ENCODE measurements at regions not wholly inside any gene's neighbourhood (a gene's known extent, or its start where the extent isn't known, plus 50 kb on each side); places are given as distances from the start of the nearest gene placed in this dataset.

DNA sequence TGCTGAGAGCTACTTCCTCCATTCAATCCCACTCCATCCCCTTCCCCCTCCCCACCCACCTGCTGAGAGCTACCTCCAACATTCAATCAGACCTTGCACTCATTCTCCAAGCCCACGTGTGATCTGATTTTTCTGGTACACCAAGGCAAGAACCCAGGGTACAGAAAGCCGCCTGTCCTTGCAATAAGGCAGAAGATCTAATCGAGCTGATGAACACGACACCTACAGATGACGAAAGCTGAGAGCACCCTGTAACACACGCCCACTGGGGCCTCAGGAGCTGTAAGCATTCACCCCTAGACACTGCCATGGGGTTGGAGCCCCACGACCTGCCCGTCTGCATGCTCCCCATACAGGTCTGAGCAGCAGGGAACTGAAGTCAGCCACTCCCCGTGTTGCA is 58.3 kb downstream of the TRIML1 start:
- no peaks in the 10 kb centered on the region for H3K9me3 Mint-ChIP-seq (ENCODE audit: low read depth)
- H3K4me3 Mint-ChIP-seq (ENCODE audit: low read depth), result no peak overlapping the region
- H3K27ac Mint-ChIP-seq, result no peak overlapping the region
- TF ChIP-seq, protein P1, sequence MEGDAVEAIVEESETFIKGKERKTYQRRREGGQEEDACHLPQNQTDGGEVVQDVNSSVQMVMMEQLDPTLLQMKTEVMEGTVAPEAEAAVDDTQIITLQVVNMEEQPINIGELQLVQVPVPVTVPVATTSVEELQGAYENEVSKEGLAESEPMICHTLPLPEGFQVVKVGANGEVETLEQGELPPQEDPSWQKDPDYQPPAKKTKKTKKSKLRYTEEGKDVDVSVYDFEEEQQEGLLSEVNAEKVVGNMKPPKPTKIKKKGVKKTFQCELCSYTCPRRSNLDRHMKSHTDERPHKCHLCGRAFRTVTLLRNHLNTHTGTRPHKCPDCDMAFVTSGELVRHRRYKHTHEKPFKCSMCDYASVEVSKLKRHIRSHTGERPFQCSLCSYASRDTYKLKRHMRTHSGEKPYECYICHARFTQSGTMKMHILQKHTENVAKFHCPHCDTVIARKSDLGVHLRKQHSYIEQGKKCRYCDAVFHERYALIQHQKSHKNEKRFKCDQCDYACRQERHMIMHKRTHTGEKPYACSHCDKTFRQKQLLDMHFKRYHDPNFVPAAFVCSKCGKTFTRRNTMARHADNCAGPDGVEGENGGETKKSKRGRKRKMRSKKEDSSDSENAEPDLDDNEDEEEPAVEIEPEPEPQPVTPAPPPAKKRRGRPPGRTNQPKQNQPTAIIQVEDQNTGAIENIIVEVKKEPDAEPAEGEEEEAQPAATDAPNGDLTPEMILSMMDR (IDR thresholded peaks at IDR 0.05; ENCODE audit: unreplicated experiment), result no peak
- peaks cover 6% of the 10 kb centered on the region for H3K4me1 Mint-ChIP-seq (ENCODE audit: low read depth)
- no peak for DNase-seq (ENCODE audit: low spot score, unreplicated experiment)
- H3K27me3 Mint-ChIP-seq, result no peaks in the 10 kb centered on the region
- H3K36me3 Mint-ChIP-seq (ENCODE audit: insufficient read depth), result no peaks in the 10 kb centered on the region

DNA sequence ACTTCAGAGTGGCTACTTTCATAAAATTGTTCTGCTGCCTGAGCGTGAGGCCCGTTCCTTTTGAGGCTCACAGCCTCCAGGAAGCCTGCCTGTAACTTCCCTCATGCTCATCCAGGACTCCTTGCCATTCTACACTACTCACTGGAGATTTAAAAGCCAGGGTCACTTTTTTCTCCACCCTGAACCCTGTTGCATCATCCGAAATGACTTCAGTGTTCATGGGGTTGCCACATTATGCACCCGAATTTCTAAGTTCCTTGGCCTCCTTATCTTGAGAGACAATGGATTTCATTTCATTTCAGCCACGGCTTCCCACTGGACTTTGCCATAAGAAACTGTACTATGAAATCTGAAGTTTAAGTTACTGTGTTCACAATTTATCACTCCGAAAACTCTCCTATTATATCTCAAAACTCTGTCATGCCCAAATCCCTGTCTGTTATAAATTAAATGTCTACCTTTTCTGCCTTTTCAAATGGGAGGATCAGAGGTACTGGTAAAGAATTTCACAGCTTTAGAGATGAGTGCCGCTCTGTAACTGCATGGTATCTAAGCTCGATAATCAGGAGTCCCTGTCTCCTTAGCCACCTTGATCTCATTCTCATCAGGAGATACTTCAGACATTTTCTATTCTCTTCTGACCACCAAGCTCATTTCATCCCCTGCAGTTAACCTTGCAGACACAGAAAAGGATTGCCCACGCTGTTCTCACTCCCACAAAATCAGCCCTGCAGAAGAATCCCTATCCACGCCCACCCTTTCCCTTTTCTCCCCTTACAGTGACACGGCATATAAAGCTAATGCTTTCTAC is 59.9 kb downstream of the TRIML1 start:
- peaks cover 6% of the 10 kb centered on the region for H3K4me1 Mint-ChIP-seq (ENCODE audit: low read depth)
- no peak overlapping the region for H3K4me3 Mint-ChIP-seq (ENCODE audit: low read depth)
- no peak overlapping the region for H3K27ac Mint-ChIP-seq
- H3K9me3 Mint-ChIP-seq (ENCODE audit: low read depth), result no peaks in the 10 kb centered on the region
- DNase-seq (ENCODE audit: low spot score, unreplicated experiment), result no peak
- TF ChIP-seq, protein P1 (IDR thresholded peaks at IDR 0.05; ENCODE audit: unreplicated experiment), result no peak
- H3K27me3 Mint-ChIP-seq, result no peaks in the 10 kb centered on the region
- H3K36me3 Mint-ChIP-seq (ENCODE audit: insufficient read depth), result no peaks in the 10 kb centered on the region

DNA sequence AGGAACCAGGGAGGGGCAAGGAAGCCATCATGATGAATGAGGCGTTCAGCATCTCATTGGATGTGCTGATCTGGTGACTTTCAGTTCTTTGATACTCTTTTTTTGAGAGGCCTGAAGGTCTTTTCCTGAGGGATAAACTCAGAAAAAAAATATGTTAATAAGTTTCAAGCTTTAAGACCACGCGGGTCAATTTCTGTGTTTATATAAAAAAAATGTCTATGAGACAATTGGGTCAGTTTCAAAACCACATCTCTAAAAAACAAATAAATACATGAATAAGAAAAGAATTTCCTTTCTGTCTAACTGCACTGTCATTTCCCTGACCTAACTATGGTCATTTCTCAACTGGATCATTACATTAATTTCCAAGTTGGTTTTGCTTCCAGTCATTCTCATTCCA is 62.6 kb downstream of the TRIML1 start:
- TF ChIP-seq, protein P1 (IDR thresholded peaks at IDR 0.05; ENCODE audit: unreplicated experiment), result no peak
- Mint-ChIP-seq H3K27ac (no peak overlapping the region), H3K27me3 (no peaks in the 10 kb centered on the region), H3K4me1 (ENCODE audit: low read depth) (peaks cover 3% of the 10 kb centered on the region), H3K36me3 (ENCODE audit: insufficient read depth) (no peaks in the 10 kb centered on the region), H3K9me3 (ENCODE audit: low read depth) (no peaks in the 10 kb centered on the region), H3K4me3 (ENCODE audit: low read depth) (no peak overlapping the region)
- no peak for DNase-seq (ENCODE audit: low spot score, unreplicated experiment)

- TF ChIP-seq, protein P1 (IDR thresholded peaks at IDR 0.05; ENCODE audit: unreplicated experiment), result no peak
- no peak for DNase-seq (ENCODE audit: low spot score, unreplicated experiment)
- Mint-ChIP-seq H3K4me3 (ENCODE audit: low read depth) (no peak overlapping the region), H3K27ac (no peak overlapping the region), H3K36me3 (ENCODE audit: insufficient read depth) (no peaks in the 10 kb centered on the region), H3K4me1 (ENCODE audit: low read depth) (peaks cover 3% of the 10 kb centered on the region), H3K27me3 (no peaks in the 10 kb centered on the region), H3K9me3 (ENCODE audit: low read depth) (no peaks in the 10 kb centered on the region)
Observed at GRCh38 chr4:188206783-188207182, 67.5 kb downstream of the TRIML1 start.

DNA sequence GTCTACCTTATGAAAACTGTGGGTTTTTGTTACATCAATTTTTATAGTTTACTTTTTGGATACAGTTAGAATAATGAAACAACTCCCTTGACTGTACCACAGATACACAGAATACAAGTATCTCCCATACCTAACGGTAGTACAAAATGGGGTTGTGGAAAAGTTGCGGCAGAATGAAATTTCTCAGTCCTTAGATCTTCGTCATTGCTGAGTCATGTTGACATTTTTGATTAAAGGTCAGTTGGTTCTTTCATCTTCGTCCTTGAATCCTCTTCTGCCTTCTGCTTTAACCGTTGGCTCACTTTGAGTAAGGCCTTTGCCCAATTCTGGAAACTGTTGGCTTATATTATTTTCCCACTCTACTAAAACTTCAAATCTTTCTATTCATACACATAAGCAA is 75.6 kb downstream of the TRIML1 start:
- Mint-ChIP-seq H3K9me3 (ENCODE audit: low read depth) (peaks cover 3% of the 10 kb centered on the region), H3K4me1 (ENCODE audit: low read depth) (no peaks in the 10 kb centered on the region), H3K36me3 (ENCODE audit: insufficient read depth) (no peaks in the 10 kb centered on the region), H3K27ac (no peak overlapping the region), H3K27me3 (peaks cover 11% of the 10 kb centered on the region), H3K4me3 (ENCODE audit: low read depth) (no peak overlapping the region)
- DNase-seq (ENCODE audit: low spot score, unreplicated experiment), result no peak
- TF ChIP-seq, protein P1 (IDR thresholded peaks at IDR 0.05; ENCODE audit: unreplicated experiment), result no peak
